KMS-11 (cell line): ENCODE measurements at regions not wholly inside any gene's neighbourhood (a gene's known extent, or its start where the extent isn't known, plus 50 kb on each side); places are given as distances from the start of the nearest gene placed in this dataset.

Experiments used
- H2AFZ ChIP-seq: fragments of 200-600 bp; sonication (generic); 2 replicates; pipeline ENCODE4 v1.6.1; 2016; ENCODE audit warnings: antibody characterized with exemption, mixed run types, low read depth
- H3K27ac ChIP-seq: fragments of 200-600 bp; sonication (generic); 2 replicates; pipeline ENCODE4 v1.6.1; 2016; ENCODE audit warnings: mild to moderate bottlenecking, mixed run types
- H3K27me3 ChIP-seq: fragments of 200-600 bp; sonication (generic); 2 replicates; pipeline ENCODE4 v1.6.1; 2017; ENCODE audit warnings: mild to moderate bottlenecking, low read depth, mixed run types, moderate library complexity; ENCODE audit not compliant: insufficient read depth
- H3K36me3 ChIP-seq: fragments of 200-600 bp; sonication (generic); 2 replicates; pipeline ENCODE4 v1.6.1; 2017; ENCODE audit warnings: mild to moderate bottlenecking, mixed run types; ENCODE audit not compliant: insufficient read depth
- H3K4me1 ChIP-seq: fragments of 200-600 bp; sonication (generic); 2 replicates; pipeline ENCODE4 v1.6.1; 2016; ENCODE audit warnings: mild to moderate bottlenecking, low read depth, mixed run types; ENCODE audit not compliant: poor library complexity, severe bottlenecking
- H3K4me2 ChIP-seq: fragments of 200-600 bp; sonication (generic); 2 replicates; pipeline ENCODE4 v1.7.0; 2016; ENCODE audit warnings: mild to moderate bottlenecking, mixed run types
- H3K4me3 ChIP-seq: fragments of 200-600 bp; sonication (generic); IDR thresholded peaks from 2 replicates; pipeline ENCODE4 v1.6.1; 2017; ENCODE audit warnings: low read depth, low read length, mixed read lengths; ENCODE audit not compliant: insufficient read depth
- H3K79me2 ChIP-seq: fragments of 200-600 bp; sonication (generic); 2 replicates; pipeline ENCODE4 v1.6.1; 2016; ENCODE audit warnings: low read depth, mixed run types; ENCODE audit not compliant: insufficient read depth
- H3K9ac ChIP-seq: fragments of 200-600 bp; sonication (generic); 2 replicates; pipeline ENCODE4 v1.6.1; 2016; ENCODE audit warnings: mild to moderate bottlenecking, mixed run types
- H4K20me1 ChIP-seq: fragments of 200-600 bp; sonication (generic); 2 replicates; pipeline ENCODE4 v1.6.1; 2016; ENCODE audit warnings: mild to moderate bottlenecking, mixed run types; ENCODE audit not compliant: insufficient read depth
- TF ChIP-seq, protein P1 (sequence below): fragments of 200-600 bp; sonication (generic); conservative IDR thresholded peaks from 2 replicates; pipeline ENCODE4 v1.6.1; 2017; ENCODE audit warnings: low read depth, mild to moderate bottlenecking, antibody characterized with exemption, low read length, moderate library complexity, mixed read lengths

- Histone ChIP-seq H3K4me1 (no peaks in the 10 kb centered on the region), H3K36me3 (no peaks in the 10 kb centered on the region), H3K9ac (no peak overlapping the region), H2AFZ (no peak overlapping the region), H3K27ac (no peak overlapping the region), H3K4me2 (no peak overlapping the region), H3K4me3 (no peak overlapping the region), H4K20me1 (no peaks in the 10 kb centered on the region), H3K27me3 (no peaks in the 10 kb centered on the region), H3K79me2 (no peaks in the 10 kb centered on the region)
- TF ChIP-seq, protein P1, sequence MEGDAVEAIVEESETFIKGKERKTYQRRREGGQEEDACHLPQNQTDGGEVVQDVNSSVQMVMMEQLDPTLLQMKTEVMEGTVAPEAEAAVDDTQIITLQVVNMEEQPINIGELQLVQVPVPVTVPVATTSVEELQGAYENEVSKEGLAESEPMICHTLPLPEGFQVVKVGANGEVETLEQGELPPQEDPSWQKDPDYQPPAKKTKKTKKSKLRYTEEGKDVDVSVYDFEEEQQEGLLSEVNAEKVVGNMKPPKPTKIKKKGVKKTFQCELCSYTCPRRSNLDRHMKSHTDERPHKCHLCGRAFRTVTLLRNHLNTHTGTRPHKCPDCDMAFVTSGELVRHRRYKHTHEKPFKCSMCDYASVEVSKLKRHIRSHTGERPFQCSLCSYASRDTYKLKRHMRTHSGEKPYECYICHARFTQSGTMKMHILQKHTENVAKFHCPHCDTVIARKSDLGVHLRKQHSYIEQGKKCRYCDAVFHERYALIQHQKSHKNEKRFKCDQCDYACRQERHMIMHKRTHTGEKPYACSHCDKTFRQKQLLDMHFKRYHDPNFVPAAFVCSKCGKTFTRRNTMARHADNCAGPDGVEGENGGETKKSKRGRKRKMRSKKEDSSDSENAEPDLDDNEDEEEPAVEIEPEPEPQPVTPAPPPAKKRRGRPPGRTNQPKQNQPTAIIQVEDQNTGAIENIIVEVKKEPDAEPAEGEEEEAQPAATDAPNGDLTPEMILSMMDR = no peak
These were observed 186.3 kb downstream of the RGS3 start for GRCh38 chr9:113649855-113650206.

DNA sequence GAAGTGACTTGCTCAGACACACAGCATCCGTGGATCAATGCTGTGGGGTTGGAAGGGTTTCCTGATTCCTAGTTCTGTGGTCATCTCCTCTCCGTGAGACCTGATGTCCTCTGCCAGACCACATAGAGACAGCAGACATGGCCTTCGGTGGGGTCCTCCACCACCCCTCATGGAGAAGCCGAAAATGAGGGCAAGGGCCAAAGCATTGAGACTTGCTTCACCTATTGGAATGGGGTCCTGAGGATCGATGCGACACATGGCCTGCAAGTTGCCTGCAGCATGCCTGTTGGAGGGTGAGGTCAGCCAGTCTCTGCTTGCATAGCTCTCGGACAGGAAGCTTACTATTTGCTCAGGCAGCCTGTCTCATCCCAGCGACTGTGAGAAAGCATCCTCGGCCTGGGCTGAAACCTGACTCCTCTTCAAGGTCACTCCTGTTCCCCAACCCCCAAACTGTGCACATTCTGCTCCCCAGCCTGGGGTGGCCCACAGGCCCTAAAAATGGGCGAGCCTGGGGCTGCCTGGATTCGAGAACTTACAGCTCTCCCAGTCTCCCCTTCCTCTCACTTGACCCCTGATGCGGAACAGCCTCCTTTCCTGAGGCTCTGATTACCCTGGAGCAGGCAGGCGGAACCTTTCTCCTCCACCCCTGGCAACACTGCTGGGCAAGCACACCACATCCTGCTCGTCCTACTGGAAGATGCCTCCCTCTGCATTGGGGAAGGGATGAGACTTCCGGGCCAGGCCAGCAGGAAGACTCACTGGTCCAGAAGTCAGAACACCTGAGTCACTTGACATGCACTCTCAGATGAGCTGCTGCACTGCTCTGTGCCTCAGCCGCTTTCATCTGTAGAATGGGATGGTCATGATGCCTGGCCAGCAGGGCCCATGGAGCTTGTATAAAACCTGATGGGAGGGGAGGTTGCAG lies 186.9 kb downstream of the RGS3 start:
- H3K27ac ChIP-seq = no peak overlapping the region
- TF ChIP-seq, protein P1 = no peak
- no peak overlapping the region for H3K9ac ChIP-seq
- no peaks in the 10 kb centered on the region for H3K36me3 ChIP-seq
- H2AFZ ChIP-seq = no peak overlapping the region
- no peaks in the 10 kb centered on the region for H3K4me1 ChIP-seq
- H4K20me1 ChIP-seq = no peaks in the 10 kb centered on the region
- H3K4me2 ChIP-seq = no peak overlapping the region
- no peak overlapping the region for H3K4me3 ChIP-seq
- H3K27me3 ChIP-seq = no peaks in the 10 kb centered on the region
- H3K79me2 ChIP-seq = no peaks in the 10 kb centered on the region

- Histone ChIP-seq H3K27ac (no peak overlapping the region), H3K9ac (no peak overlapping the region), H4K20me1 (no peaks in the 10 kb centered on the region), H2AFZ (no peak overlapping the region), H3K27me3 (no peaks in the 10 kb centered on the region), H3K79me2 (no peaks in the 10 kb centered on the region), H3K4me1 (no peaks in the 10 kb centered on the region), H3K36me3 (no peaks in the 10 kb centered on the region), H3K4me2 (no peak overlapping the region), H3K4me3 (no peak overlapping the region)
- TF ChIP-seq, protein P1 = no peak
These were observed 188.4 kb downstream of the RGS3 start for GRCh38 chr9:113651896-113652295.

- H3K4me3 ChIP-seq = no peak overlapping the region
- no peaks in the 10 kb centered on the region for H4K20me1 ChIP-seq
- H3K4me2 ChIP-seq = no peak overlapping the region
- H3K36me3 ChIP-seq = no peaks in the 10 kb centered on the region
- TF ChIP-seq, protein P1 = no peak
- no peaks in the 10 kb centered on the region for H3K27me3 ChIP-seq
- no peaks in the 10 kb centered on the region for H3K4me1 ChIP-seq
- H3K27ac ChIP-seq = no peak overlapping the region
- H2AFZ ChIP-seq = no peak overlapping the region
- H3K9ac ChIP-seq = no peak overlapping the region
- H3K79me2 ChIP-seq = no peaks in the 10 kb centered on the region
These were observed 189.0 kb downstream of the RGS3 start for GRCh38 chr9:113652355-113653152.
